SK-N-SH (cell line): ENCODE measurements at regions not wholly inside any gene's neighbourhood (a gene's known extent, or its start where the extent isn't known, plus 50 kb on each side); places are given as distances from the start of the nearest gene placed in this dataset.
A peak's percentile ranks its signal among the peaks of the same experiment; 100 is the strongest.

Experiments used
- CTCF ChIA-PET: fragments of 300-600, 350-600 bp; formaldehyde crosslinking; extraction: SDS; loops from one replicate; lab custom pipeline; 2021; lab: Yijun Ruan, JAX
- POLR2A ChIA-PET: fragments of 350-600 bp; sonication (Branson Sonifier 250); formaldehyde crosslinking; extraction: SDS; loops from one replicate; lab custom pipeline; 2020; ENCODE audit warnings: antibody characterized with exemption, inconsistent platforms; lab: Yijun Ruan, JAX
- DNase-seq: peaks from one replicate; pipeline ENCODE4 v3.0.0; 2012
- H2AFZ ChIP-seq: fragments of 200-600 bp; sonication (generic); 2 replicates; pipeline ENCODE4 v1.8.1; 2016; ENCODE audit warnings: antibody characterized with exemption, mild to moderate bottlenecking, low read depth
- H3F3A ChIP-seq: fragments of 200-600 bp; sonication (generic); replicated peaks from 2 replicates; pipeline ENCODE3; 2016; ENCODE audit warnings: antibody characterized with exemption, mild to moderate bottlenecking; ENCODE audit not compliant: insufficient read depth
- H3K27ac ChIP-seq, 2 experiments: fragments of 200-500 bp in 1 of 2; fragments of 200-600 bp in 1 of 2; sonication (Bioruptor generic) in 1 of 2; sonication (generic), shearing (Covaris generic) in 1 of 2; 2 replicates each; pipeline versions ENCODE4 v1.5.1 to v1.6.1; 2014 to 2016; ENCODE audit warnings: low read depth in 2 of 2, inconsistent platforms in 1 of 2, low read length in 1 of 2, mild to moderate bottlenecking in 1 of 2, mixed read lengths in 1 of 2
- H3K27me3 ChIP-seq: fragments of 200-600 bp; sonication (generic), shearing (Covaris generic); 2 replicates; pipeline ENCODE4 v1.6.1; 2016; ENCODE audit warnings: mixed run types; ENCODE audit not compliant: insufficient read depth
- H3K36me3 ChIP-seq, 2 experiments: fragments of 200-500 bp in 1 of 2; fragments of 200-600 bp in 1 of 2; sonication (Bioruptor generic) in 1 of 2; sonication (generic) in 1 of 2; replicated peaks in 1 of 2; 2 replicates each; pipeline versions ENCODE3 to v1.5.1; 2014 to 2016; ENCODE audit warnings: low read length in 1 of 2, mild to moderate bottlenecking in 1 of 2; ENCODE audit not compliant: insufficient read depth in 2 of 2, control insufficient read depth in 1 of 2
- H3K4me1 ChIP-seq, 2 experiments: fragments of 200-500 bp in 1 of 2; fragments of 200-600 bp in 1 of 2; sonication (Bioruptor generic) in 1 of 2; sonication (generic), shearing (Covaris generic) in 1 of 2; 2 replicates each; pipeline versions ENCODE4 v1.5.1 to v1.6.1; 2014 to 2016; ENCODE audit warnings: low read depth in 1 of 2, low read length in 1 of 2, mixed run types in 1 of 2; ENCODE audit not compliant: insufficient read depth in 2 of 2, control insufficient read depth in 1 of 2
- H3K4me2 ChIP-seq: fragments of 200-600 bp; sonication (generic), shearing (Covaris generic); 2 replicates; pipeline ENCODE4 v1.6.1; 2017; ENCODE audit warnings: mixed run types
- H3K4me3 ChIP-seq, 2 experiments: fragments of 200-500 bp in 1 of 2; fragments of 200-600 bp in 1 of 2; sonication (Bioruptor generic) in 1 of 2; sonication (generic), shearing (Covaris generic) in 1 of 2; 2 replicates each; pipeline versions ENCODE4 v1.5.1 to v1.8.1; 2014 to 2016; ENCODE audit warnings: low read depth in 2 of 2, inconsistent platforms in 1 of 2, low read length in 1 of 2, mild to moderate bottlenecking in 1 of 2, mixed read lengths in 1 of 2, moderate library complexity in 1 of 2
- H3K79me2 ChIP-seq: fragments of 200-600 bp; sonication (generic); 2 replicates; pipeline ENCODE4 v1.8.1; 2017; ENCODE audit warnings: mild to moderate bottlenecking; ENCODE audit not compliant: insufficient read depth
- H3K9ac ChIP-seq: fragments of 200-600 bp; sonication (generic); 2 replicates; pipeline ENCODE4 v1.6.1; 2017; ENCODE audit warnings: mixed run types
- H3K9me2 ChIP-seq: fragments of 200-600 bp; sonication (generic); 2 replicates; pipeline ENCODE4 v1.6.1; 2017; ENCODE audit warnings: mixed run types
- H3K9me3 ChIP-seq: fragments of 200-600 bp; sonication (generic); 2 replicates; pipeline ENCODE4 v1.6.1; 2017; ENCODE audit warnings: mixed run types, mild to moderate bottlenecking, moderate library complexity
- H4K20me1 ChIP-seq: fragments of 200-600 bp; sonication (generic); 2 replicates; pipeline ENCODE4 v1.6.1; 2017; ENCODE audit warnings: mild to moderate bottlenecking, mixed run types; ENCODE audit not compliant: insufficient read depth
- EP300 ChIP-seq, 2 experiments: IDR thresholded peaks; 2 replicates each; pipeline versions ENCODE4 v1.4.0 to v1.6.1; 2012; ENCODE audit warnings: borderline replicate concordance in 1 of 2, low read depth in 1 of 2, low read length in 1 of 2
- EZH2phosphoT487 ChIP-seq: fragments of 200-600 bp; sonication (generic); IDR thresholded peaks from 2 replicates; pipeline ENCODE4 v1.6.1; 2017; ENCODE audit warnings: low read depth, mixed run types, mild to moderate bottlenecking, antibody characterized with exemption, moderate library complexity, borderline replicate concordance
- FOSL2 ChIP-seq: IDR thresholded peaks from 2 replicates; pipeline ENCODE4 v1.4.0; 2012; ENCODE audit warnings: low read depth, mild to moderate bottlenecking, moderate library complexity, borderline replicate concordance
- FOXJ3 ChIP-seq: sonication (generic); formaldehyde crosslinking; IDR thresholded peaks from 2 replicates; pipeline ENCODE4 v1.5.1; 2020; ENCODE audit warnings: mild to moderate bottlenecking, missing genetic modification reagents
- GABPA ChIP-seq: IDR thresholded peaks from 2 replicates; pipeline ENCODE4 v1.4.0; 2012; ENCODE audit warnings: low read depth, mild to moderate bottlenecking
- JUND ChIP-seq: IDR thresholded peaks from 2 replicates; pipeline ENCODE4 v1.4.0; 2012
- MXI1 ChIP-seq: IDR thresholded peaks from 2 replicates; pipeline ENCODE4 v1.6.1; 2012; ENCODE audit warnings: mild to moderate bottlenecking, low read depth, low read length, improper control_type of control experiment
- NFIC ChIP-seq: IDR thresholded peaks from 2 replicates; pipeline ENCODE4 v1.4.0; 2012; ENCODE audit warnings: borderline replicate concordance
- RAD21 ChIP-seq: IDR thresholded peaks from 2 replicates; pipeline ENCODE4 v1.6.1; 2012; ENCODE audit warnings: mild to moderate bottlenecking, low read length
- RXRA ChIP-seq: IDR thresholded peaks from 2 replicates; pipeline ENCODE4 v1.4.0; 2012; ENCODE audit warnings: low read depth, mild to moderate bottlenecking, borderline replicate concordance
- SMC3 ChIP-seq: IDR thresholded peaks from 2 replicates; pipeline ENCODE4 v1.6.1; 2012; ENCODE audit warnings: low read depth, low read length, improper control_type of control experiment
- TAF1 ChIP-seq: IDR thresholded peaks from 2 replicates; pipeline ENCODE4 v1.6.1; 2012; ENCODE audit warnings: low read depth, mild to moderate bottlenecking, low read length, moderate library complexity, borderline replicate concordance
- TEAD4 ChIP-seq: IDR thresholded peaks from 2 replicates; pipeline ENCODE4 v1.4.0; 2012; ENCODE audit warnings: mild to moderate bottlenecking, borderline replicate concordance; ENCODE audit not compliant: insufficient read depth
- USF2 ChIP-seq: fragments of 150-350 bp; IDR thresholded peaks from 2 replicates; pipeline ENCODE4 v1.6.1; 2017; ENCODE audit warnings: antibody characterized with exemption, low read length, low read depth, borderline replicate concordance
- WGBS: methylation state at CpG from one replicate; pipeline ENCODE4 v1.1.6; 2017; ENCODE audit warnings: low lambda C conversion rate; 5-methylcytosine and 5-hydroxymethylcytosine counted together
- TF ChIP-seq, protein P1 (sequence below): fragments of 200-600 bp; sonication (generic); IDR thresholded peaks from 2 replicates; pipeline ENCODE4 v1.6.1; 2017; ENCODE audit warnings: antibody characterized with exemption, mild to moderate bottlenecking, moderate library complexity

DNA sequence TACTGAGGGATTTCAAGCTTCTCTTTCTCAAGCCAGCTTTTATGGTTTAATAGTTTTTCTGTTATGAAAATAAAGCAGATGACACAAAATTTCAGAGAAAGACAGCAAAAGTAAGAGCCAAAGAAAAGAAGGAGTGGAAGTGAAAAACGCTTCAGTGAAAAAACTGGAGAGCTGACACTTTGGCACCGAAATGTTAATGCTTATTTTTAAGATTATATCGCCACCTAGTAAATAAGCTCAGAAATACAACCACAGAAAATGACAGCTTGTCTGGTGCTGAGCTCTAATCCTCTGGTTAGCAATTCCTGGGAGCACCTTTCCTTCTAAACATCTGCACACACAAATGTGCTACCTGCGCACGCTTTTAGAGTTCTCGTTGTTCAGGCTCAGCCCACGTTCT, 101.6 kb downstream of the ZPLD1 start:
- Histone ChIP-seq H3K4me2 (peak overlapping the region; percentile 33; the same call in 1 of the 2 replicates), H4K20me1 (no peaks in the 10 kb centered on the region), H3K79me2 (no peaks in the 10 kb centered on the region), H3F3A (no peaks in the 10 kb centered on the region), H3K4me1 (no peaks in the 10 kb centered on the region; a peak in 2 of 4 replicates), H3K27me3 (no peaks in the 10 kb centered on the region), H3K9ac (no peak overlapping the region), H3K9me2 (no peaks in the 10 kb centered on the region), H3K36me3 (no peaks in the 10 kb centered on the region), H3K4me3 (peak overlapping the region in 1 of 2 experiments; percentile 21; a peak in 1 of 4 replicates), H3K9me3 (no peaks in the 10 kb centered on the region), H2AFZ (no peak overlapping the region), H3K27ac (no peak overlapping the region)
- ChIA-PET CTCF (interaction anchor here (0.7 to 12.2 kb wide), 23 partner anchors 9 to 734 kb away, joined by 3 to 151 read pairs (median 4); no protein-coding TSS in a partner anchor), POLR2A (interaction anchor here (0.9 kb wide), 1 partner anchor 307 kb away, joined by 4 read pairs; no protein-coding TSS in a partner anchor)
- peak; percentile 39 for DNase-seq
- TF ChIP-seq RAD21 (peak; percentile 87), FOSL2 (no peak), SMC3 (peak; percentile 79)
- TF ChIP-seq, protein P1, sequence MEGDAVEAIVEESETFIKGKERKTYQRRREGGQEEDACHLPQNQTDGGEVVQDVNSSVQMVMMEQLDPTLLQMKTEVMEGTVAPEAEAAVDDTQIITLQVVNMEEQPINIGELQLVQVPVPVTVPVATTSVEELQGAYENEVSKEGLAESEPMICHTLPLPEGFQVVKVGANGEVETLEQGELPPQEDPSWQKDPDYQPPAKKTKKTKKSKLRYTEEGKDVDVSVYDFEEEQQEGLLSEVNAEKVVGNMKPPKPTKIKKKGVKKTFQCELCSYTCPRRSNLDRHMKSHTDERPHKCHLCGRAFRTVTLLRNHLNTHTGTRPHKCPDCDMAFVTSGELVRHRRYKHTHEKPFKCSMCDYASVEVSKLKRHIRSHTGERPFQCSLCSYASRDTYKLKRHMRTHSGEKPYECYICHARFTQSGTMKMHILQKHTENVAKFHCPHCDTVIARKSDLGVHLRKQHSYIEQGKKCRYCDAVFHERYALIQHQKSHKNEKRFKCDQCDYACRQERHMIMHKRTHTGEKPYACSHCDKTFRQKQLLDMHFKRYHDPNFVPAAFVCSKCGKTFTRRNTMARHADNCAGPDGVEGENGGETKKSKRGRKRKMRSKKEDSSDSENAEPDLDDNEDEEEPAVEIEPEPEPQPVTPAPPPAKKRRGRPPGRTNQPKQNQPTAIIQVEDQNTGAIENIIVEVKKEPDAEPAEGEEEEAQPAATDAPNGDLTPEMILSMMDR, result peak; percentile 66
- 4% methylated on average over 7 of the region's 7 CpGs for WGBS

DNA sequence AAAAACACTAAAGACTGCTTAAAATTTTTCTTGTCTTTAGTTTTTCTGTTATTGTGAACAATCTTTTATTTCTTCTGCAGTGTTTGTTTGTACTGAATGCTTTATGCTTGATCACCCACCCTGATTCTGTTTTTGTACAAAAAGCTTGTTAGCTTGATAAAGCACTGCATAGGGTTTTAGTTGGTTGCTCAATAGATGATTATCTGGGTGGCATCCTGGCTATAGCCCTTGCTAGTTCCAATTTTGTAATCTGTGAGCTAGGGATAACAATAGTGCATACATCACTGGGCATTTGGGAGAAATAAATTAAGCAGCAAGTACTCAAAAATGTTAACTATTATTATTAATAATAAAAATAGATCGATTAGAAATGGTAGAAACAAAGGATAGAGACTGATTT, 102.3 kb downstream of the ZPLD1 start:
- CTCF ChIA-PET, result interaction anchor here (0.7 to 12.2 kb wide), 17 partner anchors 9 to 734 kb away, joined by 3 to 151 read pairs (median 4); no protein-coding TSS in a partner anchor
- H3K9me3 ChIP-seq, result no peaks in the 10 kb centered on the region
- H3K9me2 ChIP-seq, result no peaks in the 10 kb centered on the region
- 24% methylated on average over 1 of the region's 1 CpG for WGBS
- H3K27ac ChIP-seq, result no peak overlapping the region
- no peak overlapping the region for H3K4me2 ChIP-seq
- H3K36me3 ChIP-seq, result no peaks in the 10 kb centered on the region
- H4K20me1 ChIP-seq, result no peaks in the 10 kb centered on the region
- no peak overlapping the region for H3K9ac ChIP-seq
- TF ChIP-seq EP300 (IDR thresholded peaks at IDR 0.05; ENCODE audit: borderline replicate concordance in 1 of 2, low read depth in 1 of 2, low read length in 1 of 2) (no peak), NFIC (no peak), GABPA (no peak), FOXJ3 (CRISPR knock-in tag) (no peak), TEAD4 (no peak), MXI1 (no peak), EZH2phosphoT487 (no peak), JUND (no peak), RXRA (no peak), TAF1 (no peak), USF2 (no peak), FOSL2 (no peak)
- TF ChIP-seq, protein P1, result no peak
- TF ChIP-seq, all 33 proteins: peak for 0
- H3K79me2 ChIP-seq, result no peaks in the 10 kb centered on the region
- POLR2A ChIA-PET, result interaction anchor here (0.9 kb wide), 1 partner anchor 308 kb away, joined by 4 read pairs; no protein-coding TSS in a partner anchor
- no peak overlapping the region for H2AFZ ChIP-seq
- H3K4me3 ChIP-seq, result no peak overlapping the region
- no peak for DNase-seq
- no peaks in the 10 kb centered on the region for H3F3A ChIP-seq
- H3K27me3 ChIP-seq, result no peaks in the 10 kb centered on the region
- H3K4me1 ChIP-seq, result no peaks in the 10 kb centered on the region; a peak in 2 of 4 replicates
